ENCODE measurements at regions not wholly inside any gene's neighbourhood (a gene's known extent, or its start where the extent isn't known, plus 50 kb on each side); places are given as distances from the start of the nearest gene placed in this dataset.

DNA sequence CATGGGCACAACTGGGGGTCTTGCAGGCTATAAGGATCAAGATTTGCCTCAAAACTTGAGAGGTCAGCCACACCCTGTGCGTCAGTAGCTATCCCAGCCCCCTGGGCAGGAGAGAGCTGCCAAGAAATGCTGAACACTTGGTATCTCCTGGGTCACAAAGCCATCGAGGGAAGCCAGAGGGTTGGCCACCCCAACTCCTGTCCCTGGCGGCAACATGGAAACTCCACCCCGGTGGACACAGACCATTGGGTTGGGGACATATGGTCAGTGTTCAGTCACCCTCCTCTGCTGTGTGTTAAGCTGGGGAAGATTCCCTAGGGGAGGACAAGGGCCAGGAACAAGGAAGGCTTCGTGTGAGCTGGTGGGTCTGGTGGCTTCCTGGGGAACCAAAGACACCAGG, 140.6 kb downstream of the C5orf15 start:
- DNase-seq: no peak

DNA sequence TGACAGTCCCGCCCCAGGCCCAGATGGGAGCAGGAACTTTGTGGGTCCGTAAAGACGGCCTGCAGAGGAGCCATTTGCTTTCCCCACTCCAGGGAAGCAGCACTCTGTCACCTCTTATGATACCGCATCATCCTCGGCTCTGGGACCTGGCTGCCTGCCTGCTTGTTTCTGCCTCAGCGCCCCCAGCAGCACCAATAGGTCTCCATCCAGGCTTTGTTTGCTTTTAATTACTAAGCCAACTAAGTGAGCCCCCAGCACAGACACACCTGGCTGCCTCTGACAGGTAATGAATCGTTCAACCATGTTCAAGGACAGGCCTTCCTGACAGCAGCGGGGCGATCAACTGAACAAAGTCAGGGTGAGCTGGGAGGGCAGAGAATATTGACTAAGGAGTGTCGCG, 141.4 kb downstream of the C5orf15 start:
- DNase-seq: peak; percentile 86

DNA sequence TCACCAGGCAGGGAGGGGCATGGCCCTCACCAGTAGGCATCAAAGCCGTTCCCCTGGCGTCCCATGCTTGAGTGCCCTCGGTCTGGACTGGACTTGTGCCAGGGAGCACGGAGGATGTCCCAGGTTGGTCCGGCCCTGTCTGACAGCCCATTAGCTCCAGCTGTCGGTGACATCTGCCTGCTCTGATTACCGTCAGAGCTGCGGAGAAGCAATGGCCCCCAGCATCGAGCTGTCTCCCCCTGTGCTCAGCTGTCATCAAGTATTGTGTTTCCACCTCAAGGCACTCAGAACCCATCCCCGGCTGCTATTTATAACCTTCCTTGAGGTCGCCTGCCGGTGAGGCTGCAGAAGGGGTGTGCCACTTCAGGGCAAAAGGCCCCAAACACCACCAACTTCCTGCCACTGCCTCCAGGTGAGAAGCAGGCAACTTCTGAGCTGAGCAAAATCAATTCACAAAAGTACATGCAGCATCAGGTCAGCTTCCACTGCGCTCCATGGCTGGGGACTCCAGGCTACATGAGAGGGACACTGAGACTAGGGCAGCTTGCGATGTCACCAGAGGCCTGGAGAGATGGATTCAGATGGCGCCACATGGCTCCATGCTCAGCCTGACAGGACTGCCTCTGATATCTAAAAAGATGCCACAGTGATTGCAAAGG, 142.7 kb downstream of the C5orf15 start:
- DNase-seq: peak; percentile 44

DNA sequence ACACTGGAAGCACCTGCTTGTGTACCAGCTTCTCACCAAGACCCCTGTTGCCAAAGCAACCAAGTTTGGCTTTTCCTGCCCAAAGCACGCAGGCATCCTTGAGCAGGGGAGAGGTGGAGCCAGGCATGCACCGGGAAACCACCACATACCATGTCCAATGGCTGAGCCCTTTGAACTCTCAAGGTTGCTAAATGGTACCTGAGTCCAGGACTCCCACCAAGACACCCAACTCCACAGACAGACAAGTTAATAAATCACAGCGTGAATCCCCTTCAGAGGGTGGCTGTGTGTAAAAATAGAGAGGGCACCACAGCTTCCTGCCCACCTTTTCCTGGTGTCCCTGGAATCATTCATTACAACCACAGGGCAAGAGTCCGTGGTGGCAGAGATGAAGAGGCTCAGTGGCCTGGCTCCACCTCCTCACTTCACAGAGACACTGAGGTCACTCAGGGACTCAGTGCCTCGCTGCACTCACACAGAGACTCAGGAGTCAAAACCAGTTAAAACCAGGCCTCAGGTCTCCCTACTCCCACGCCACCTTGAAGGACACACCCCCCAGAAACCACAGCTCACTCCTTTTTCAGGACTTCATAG, 143.7 kb downstream of the C5orf15 start:
- DNase-seq: no peak

- no peak for DNase-seq
Measured at GRCh38 chr5:133821889-133822288, 146.5 kb downstream of the C5orf15 start.

DNA sequence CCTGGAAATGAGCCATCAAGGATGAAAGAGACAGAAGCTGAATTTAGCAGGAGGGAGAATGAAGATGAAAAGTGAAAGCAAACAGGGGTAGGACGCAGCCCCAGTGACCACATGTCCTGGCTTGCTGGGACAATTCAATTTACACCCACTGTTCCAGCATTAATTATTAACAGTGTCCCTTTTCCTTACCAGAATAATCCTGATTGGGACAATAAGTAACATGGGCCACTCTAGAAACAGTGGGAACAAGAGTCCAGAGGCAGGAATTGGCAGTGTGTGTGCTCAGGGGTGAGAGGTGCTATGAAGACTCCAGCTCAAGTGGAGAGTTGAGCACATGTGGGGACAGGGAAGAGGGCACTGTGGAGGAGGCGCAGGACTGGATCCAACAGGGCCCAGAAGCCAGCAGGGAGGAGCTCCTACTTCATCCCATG, 147.1 kb downstream of the C5orf15 start:
- no peak for DNase-seq

DNA sequence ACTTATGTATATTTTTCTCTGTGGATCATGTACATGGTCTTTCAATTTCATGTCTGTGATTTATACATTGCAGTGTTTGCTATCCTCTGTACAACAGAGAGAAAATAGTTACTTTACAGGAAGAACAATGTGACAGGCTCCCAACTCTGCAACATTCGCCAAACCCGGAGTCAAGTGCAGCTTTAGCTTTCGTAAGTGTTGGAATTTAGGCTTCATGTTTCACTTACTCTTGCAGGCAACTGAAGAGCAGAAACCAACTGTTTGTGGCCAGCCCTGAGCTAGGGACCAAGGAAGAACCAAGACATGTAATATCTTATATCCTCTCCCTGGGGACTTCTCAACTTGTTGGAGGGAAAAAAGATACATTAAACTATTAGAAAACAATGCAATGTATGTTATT, 147.9 kb downstream of the C5orf15 start:
- no peak for DNase-seq

DNA sequence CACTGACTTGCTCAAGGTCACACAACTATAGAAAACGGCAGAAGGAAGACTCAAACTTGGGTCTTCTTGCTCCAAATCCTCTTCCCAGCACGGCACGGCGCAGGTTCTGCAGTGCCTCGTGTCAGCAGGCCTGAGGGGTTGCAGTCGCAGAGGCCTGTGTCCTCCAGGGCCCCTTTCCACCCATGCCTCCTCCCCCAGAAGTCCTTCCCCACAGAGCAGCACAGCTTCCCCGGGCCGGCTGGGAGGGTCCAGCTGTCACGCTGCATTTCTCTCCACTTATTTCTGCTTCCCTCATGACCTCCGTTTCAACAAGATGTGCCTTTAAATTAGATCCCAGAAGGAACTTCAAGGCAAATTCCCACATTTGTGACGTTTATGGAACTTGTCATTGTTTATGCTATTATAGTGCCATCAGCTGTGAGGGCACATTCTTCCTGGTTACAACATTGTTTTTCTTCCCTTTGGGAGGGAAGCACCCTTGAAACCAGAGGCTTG, 148.4 kb downstream of the C5orf15 start:
- DNase-seq: no peak

DNA sequence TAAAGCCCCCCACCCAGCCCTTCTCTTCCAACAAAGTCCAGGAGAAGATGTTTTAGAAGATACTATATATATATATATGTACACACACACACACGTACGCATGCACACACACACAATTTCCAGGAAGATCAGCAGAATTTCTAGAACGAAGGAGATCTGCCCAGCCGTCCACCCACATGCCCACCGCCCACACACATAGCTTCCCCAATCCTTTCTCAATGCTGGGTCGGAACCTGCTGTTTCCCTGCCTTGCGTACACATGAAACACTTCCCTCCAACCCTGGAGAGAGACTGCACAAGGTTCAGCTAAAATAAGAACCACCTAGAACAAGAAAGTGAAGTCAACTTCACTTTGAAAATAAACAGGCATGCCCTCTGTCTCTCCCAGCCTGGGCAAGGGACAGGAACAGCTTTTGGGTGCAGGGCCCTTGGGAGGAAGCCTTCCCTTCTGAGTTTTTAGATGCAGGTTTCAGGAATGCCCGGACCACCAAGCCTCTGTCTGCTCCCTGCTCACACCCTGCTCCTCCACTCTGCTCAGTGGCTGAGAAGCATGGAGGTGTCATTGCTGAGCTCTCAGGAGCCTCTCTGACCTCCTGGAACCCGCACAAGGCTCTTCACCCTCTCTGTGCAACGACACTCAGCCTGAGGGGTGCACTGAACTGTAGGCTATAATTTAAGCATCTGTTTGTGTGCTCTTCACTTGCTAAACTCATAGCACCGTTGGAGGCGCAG, 149.4 kb downstream of the C5orf15 start:
- DNase-seq: no peak

- DNase-seq: no peak
Measured at GRCh38 chr5:133818031-133818431, 150.4 kb downstream of the C5orf15 start.

- DNase-seq: no peak
Measured at GRCh38 chr5:133817456-133817855, 151.0 kb downstream of the C5orf15 start.

DNA sequence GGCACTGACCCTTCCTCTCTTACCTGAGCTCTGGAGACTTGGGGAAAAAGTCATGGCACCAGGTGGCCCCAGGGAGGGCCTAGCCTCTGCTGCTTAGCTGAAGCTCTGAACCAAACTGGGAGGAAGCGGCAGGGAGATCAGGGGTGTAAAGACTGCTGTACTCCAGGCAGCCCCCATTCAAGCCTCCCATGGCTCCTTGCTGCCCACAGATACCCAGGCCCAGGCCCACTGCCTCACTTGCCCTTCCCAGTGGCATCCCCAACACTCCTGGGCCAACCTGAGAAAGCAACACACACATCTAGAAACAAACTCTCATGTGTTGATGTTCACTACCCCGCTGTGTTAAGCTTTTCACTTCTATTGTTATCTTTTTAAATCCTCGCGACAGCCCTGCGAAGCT, 151.6 kb downstream of the C5orf15 start:
- DNase-seq: no peak

- DNase-seq: no peak
Measured at GRCh38 chr5:133814152-133814551, 154.3 kb downstream of the C5orf15 start.

- DNase-seq: no peak
Measured at GRCh38 chr5:133811168-133811567, 157.3 kb downstream of the C5orf15 start.

GRCh38 chr5:133809801-133810200, 158.6 kb downstream of the C5orf15 start:
- no peak for DNase-seq

GRCh38 chr5:133807348-133807747, 161.1 kb downstream of the C5orf15 start:
- peak; percentile 71 for DNase-seq

GRCh38 chr5:133806847-133807246, 161.6 kb downstream of the C5orf15 start:
- DNase-seq: peak; percentile 71

DNA sequence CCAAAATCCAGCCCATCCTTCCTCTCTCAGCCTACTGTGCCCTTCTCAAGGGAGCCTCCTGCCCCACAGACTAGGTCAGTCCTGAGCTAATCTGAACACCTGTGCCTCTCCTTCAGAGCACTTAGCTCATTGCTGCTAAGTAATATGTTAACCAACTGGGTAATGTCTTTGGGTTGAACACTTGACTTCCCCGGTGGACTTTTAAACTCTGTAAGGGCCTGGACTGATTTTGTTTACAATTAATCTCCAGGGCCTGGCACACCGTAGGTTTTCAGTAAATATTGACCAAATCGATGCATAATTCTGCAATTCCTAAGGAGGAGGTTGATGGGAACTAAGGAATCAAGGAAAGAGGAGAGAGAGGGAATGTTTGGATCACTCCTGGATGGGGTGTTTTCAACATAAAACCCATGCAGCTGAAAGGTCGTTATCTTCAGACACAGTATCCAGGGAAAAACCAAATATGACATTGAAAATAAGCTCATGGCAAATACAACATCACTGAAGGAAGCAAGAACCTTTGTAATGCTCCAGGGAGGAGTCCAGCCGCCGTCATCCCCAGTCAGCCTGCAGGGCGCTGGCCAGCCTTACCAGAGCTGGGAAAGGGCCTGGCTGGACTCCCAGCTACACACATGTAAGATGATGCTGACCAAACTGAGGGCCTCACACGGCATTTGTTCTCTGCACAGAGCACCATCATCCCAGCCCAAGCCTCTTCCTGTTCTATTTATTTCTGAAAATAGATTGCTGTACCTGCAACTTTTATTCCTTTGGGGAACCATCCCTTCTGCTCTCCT, 166.3 kb downstream of the C5orf15 start:
- DNase-seq: peak; percentile 26

DNA sequence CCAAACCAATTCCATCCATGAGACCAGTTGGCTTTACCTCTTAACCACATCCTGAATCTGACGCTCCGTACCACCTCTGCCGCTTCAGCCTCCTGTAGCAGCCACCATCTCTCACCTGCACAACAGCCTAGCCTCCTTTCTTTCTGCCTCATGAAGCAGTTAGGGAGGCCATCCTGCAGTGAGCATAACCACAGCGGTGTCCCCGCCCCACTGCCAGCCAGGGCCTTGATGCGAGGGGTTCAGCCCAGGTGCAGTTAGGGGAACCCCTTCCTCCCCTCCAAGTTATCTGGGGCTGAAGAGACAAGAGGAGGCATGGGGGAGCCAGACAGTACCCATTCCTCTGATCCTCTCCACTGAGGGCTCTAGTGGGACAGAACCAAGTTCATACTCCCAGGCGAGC, 167.0 kb downstream of the C5orf15 start:
- DNase-seq: no peak

- no peak for DNase-seq
Measured at GRCh38 chr5:133799571-133800237, 168.7 kb downstream of the C5orf15 start.

DNA sequence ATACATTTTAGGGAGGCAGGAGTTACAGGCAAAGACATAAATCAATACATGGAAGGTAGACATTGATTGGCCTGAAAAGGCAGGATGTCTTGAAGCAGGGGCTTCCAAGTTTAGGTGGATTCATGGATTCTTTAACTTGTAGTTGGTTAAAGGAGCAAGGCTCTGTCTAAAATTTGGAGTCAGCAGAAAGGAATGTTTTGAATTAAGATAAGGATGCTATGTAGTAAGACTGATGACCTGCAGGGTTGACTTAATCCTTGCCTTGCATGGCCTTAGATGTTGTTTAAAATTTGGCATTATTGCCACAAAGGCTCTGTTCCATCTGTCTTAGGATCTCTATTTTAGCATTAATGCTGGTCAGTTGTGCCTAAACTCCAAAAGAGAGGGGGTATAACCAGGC, 171.3 kb downstream of the C5orf15 start:
- no peak for DNase-seq

GRCh38 chr5:133796186-133796585, 172.2 kb downstream of the C5orf15 start:
- no peak for DNase-seq
